Esophagus muscularis mucosa (tissue), 3 donors: ENCODE measurements at regions not wholly inside any gene's neighbourhood (a gene's known extent, or its start where the extent isn't known, plus 50 kb on each side); places are given as distances from the start of the nearest gene placed in this dataset.
"Not testable (repeated sequence)": the region's sequence is repeated elsewhere in the genome, so short reads cannot be mapped to it uniquely, and the experiment has no call there.

Experiments used
- CTCF ChIP-seq, 3 experiments: fragments of 200-600 bp in 2 of 3; fragments of 450-650 bp in 1 of 3; sonication (generic) in 2 of 3; IDR thresholded peaks; one replicate each; pipeline ENCODE4 v1.5.1; 2017 to 2019; ENCODE audit warnings: antibody characterized with exemption in 3 of 3, mild to moderate bottlenecking in 2 of 3, moderate library complexity in 1 of 3
- POLR2A ChIP-seq: fragments of 450-650 bp; IDR thresholded peaks from one replicate; pipeline ENCODE4 v1.6.1; 2017; ENCODE audit warnings: antibody characterized with exemption, moderate library complexity, mild to moderate bottlenecking, low read depth
- POLR2AphosphoS5 ChIP-seq, 2 donors: sonication (generic); formaldehyde crosslinking; IDR thresholded peaks; one replicate each; pipeline ENCODE4 v1.6.1; 2017; ENCODE audit warnings: antibody characterized with exemption in 2 of 2

- TF ChIP-seq CTCF (IDR thresholded peaks at IDR 0.05); POLR2A; POLR2AphosphoS5 (IDR thresholded peaks at IDR 0.05): not testable (repeated sequence)
Measured at GRCh38 chr1:70746062-70746461, 301.6 kb downstream of the PTGER3 start.
